Skeletal muscle satellite cell (primary cell): ENCODE measurements at regions not wholly inside any gene's neighbourhood (a gene's known extent, or its start where the extent isn't known, plus 50 kb on each side); places are given as distances from the start of the nearest gene placed in this dataset.

Experiments
- H3K27me3 ChIP-seq: 2 replicates; pipeline ENCODE4 v1.7.0; 2013; ENCODE audit warnings: low read length; ENCODE audit not compliant: control insufficient read depth, insufficient read depth
- H3K36me3 ChIP-seq: 2 replicates; pipeline ENCODE4 v1.7.0; 2013; ENCODE audit warnings: mild to moderate bottlenecking, control low read depth, low read length; ENCODE audit not compliant: insufficient read depth
- H3K4me1 ChIP-seq: 2 replicates; pipeline ENCODE4 v1.7.0; 2013; ENCODE audit warnings: low read length; ENCODE audit not compliant: control insufficient read depth, insufficient read depth
- H3K4me2 ChIP-seq: 2 replicates; pipeline ENCODE4 v1.7.0; 2013; ENCODE audit warnings: mild to moderate bottlenecking, low read length
- H3K4me3 ChIP-seq: 2 replicates; pipeline ENCODE4 v1.7.0; 2013; ENCODE audit warnings: low read length
- H3K9ac ChIP-seq: 2 replicates; pipeline ENCODE4 v1.7.0; 2013; ENCODE audit warnings: mild to moderate bottlenecking, low read depth, low read length, moderate library complexity
- H3K9me3 ChIP-seq: replicated peaks from 2 replicates; pipeline ENCODE4 v1.7.0; 2013; ENCODE audit warnings: mild to moderate bottlenecking, control low read depth, low read length

- Histone ChIP-seq H3K27me3 (peaks cover 30% of the 10 kb centered on the region), H3K4me2 (no peak overlapping the region), H3K4me3 (no peak overlapping the region), H3K4me1 (peaks cover 7% of the 10 kb centered on the region), H3K36me3 (no peaks in the 10 kb centered on the region), H3K9ac (no peak overlapping the region), H3K9me3 (no peaks in the 10 kb centered on the region)
These were observed 173.7 kb downstream of the CARTPT start for GRCh38 chr5:71892641-71893365.

GRCh38 chr5:71893451-71893850 is 174.4 kb downstream of the CARTPT start:
- peaks cover 30% of the 10 kb centered on the region for H3K27me3 ChIP-seq
- peaks cover 7% of the 10 kb centered on the region for H3K4me1 ChIP-seq
- no peak overlapping the region for H3K4me2 ChIP-seq
- no peaks in the 10 kb centered on the region for H3K9me3 ChIP-seq
- H3K36me3 ChIP-seq = no peaks in the 10 kb centered on the region
- no peak overlapping the region for H3K9ac ChIP-seq
- no peak overlapping the region for H3K4me3 ChIP-seq

DNA sequence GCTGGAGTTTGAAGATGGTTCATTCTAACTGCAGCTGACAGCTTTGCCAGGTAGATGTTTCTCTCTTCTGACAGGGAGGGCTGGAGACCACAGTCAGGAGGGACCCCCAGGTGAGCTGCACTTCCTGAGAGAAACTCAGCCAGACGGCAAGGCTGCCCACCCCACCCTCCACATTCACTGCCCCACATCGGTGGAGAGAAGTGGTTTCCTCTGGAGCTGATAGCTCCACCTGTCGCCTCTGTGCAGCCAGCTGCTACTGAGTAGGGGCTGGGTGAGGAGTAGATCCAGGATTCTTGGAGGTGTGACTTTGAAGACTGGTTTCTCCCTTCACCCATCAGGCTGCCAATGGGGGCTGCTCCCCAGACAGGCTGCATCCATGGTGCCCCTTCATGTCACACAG is 175.0 kb downstream of the CARTPT start:
- Histone ChIP-seq H3K4me3 (no peak overlapping the region), H3K36me3 (no peaks in the 10 kb centered on the region), H3K4me1 (peaks cover 7% of the 10 kb centered on the region), H3K9ac (no peak overlapping the region), H3K9me3 (no peaks in the 10 kb centered on the region), H3K27me3 (peaks cover 30% of the 10 kb centered on the region), H3K4me2 (no peak overlapping the region)

GRCh38 chr5:71895546-71895945 is 176.5 kb downstream of the CARTPT start:
- no peaks in the 10 kb centered on the region for H3K36me3 ChIP-seq
- H3K4me1 ChIP-seq = peaks cover 14% of the 10 kb centered on the region
- no peak overlapping the region for H3K4me3 ChIP-seq
- peaks cover 24% of the 10 kb centered on the region for H3K27me3 ChIP-seq
- H3K4me2 ChIP-seq = no peak overlapping the region
- no peaks in the 10 kb centered on the region for H3K9me3 ChIP-seq
- no peak overlapping the region for H3K9ac ChIP-seq

GRCh38 chr5:71899865-71900342 is 180.8 kb downstream of the CARTPT start:
- H3K4me2 ChIP-seq = no peak overlapping the region

GRCh38 chr5:71903808-71904207 is 184.7 kb downstream of the CARTPT start:
- Histone ChIP-seq H3K4me2 (no peak overlapping the region), H3K9me3 (no peaks in the 10 kb centered on the region), H3K4me1 (peaks cover 9% of the 10 kb centered on the region), H3K9ac (no peak overlapping the region), H3K27me3 (no peaks in the 10 kb centered on the region), H3K4me3 (no peak overlapping the region), H3K36me3 (no peaks in the 10 kb centered on the region)

More at GRCh38 chr5:71899865-71900342, 180.8 kb downstream of the CARTPT start:
- Histone ChIP-seq H3K36me3 (no peaks in the 10 kb centered on the region), H3K9ac (no peak overlapping the region), H3K4me3 (no peak overlapping the region), H3K9me3 (no peaks in the 10 kb centered on the region), H3K27me3 (peaks cover 8% of the 10 kb centered on the region), H3K4me1 (peaks cover 9% of the 10 kb centered on the region)

- Histone ChIP-seq H3K36me3 (no peaks in the 10 kb centered on the region), H3K9me3 (no peaks in the 10 kb centered on the region), H3K4me2 (no peak overlapping the region), H3K27me3 (no peaks in the 10 kb centered on the region), H3K4me1 (peaks cover 7% of the 10 kb centered on the region), H3K4me3 (no peak overlapping the region), H3K9ac (no peak overlapping the region)
These were observed 185.8 kb downstream of the CARTPT start for GRCh38 chr5:71904852-71905251.

- Histone ChIP-seq H3K36me3 (no peaks in the 10 kb centered on the region), H3K4me2 (no peak overlapping the region), H3K4me1 (no peaks in the 10 kb centered on the region), H3K9me3 (no peaks in the 10 kb centered on the region), H3K4me3 (no peak overlapping the region), H3K27me3 (no peaks in the 10 kb centered on the region), H3K9ac (no peak overlapping the region)
These were observed 187.0 kb downstream of the CARTPT start for GRCh38 chr5:71905834-71906711.

GRCh38 chr5:71907001-71907588 is 188.0 kb downstream of the CARTPT start:
- no peaks in the 10 kb centered on the region for H3K27me3 ChIP-seq
- no peaks in the 10 kb centered on the region for H3K9me3 ChIP-seq
- no peak overlapping the region for H3K4me3 ChIP-seq
- H3K36me3 ChIP-seq = no peaks in the 10 kb centered on the region
- no peak overlapping the region for H3K9ac ChIP-seq
- H3K4me1 ChIP-seq = no peaks in the 10 kb centered on the region
- H3K4me2 ChIP-seq = no peak overlapping the region

GRCh38 chr5:71907608-71908145 is 188.6 kb downstream of the CARTPT start:
- Histone ChIP-seq H3K9me3 (no peaks in the 10 kb centered on the region), H3K4me1 (no peaks in the 10 kb centered on the region), H3K4me2 (no peak overlapping the region), H3K27me3 (no peaks in the 10 kb centered on the region), H3K4me3 (no peak overlapping the region), H3K36me3 (no peaks in the 10 kb centered on the region), H3K9ac (no peak overlapping the region)

- H3K4me1 ChIP-seq = no peaks in the 10 kb centered on the region
- no peak overlapping the region for H3K4me2 ChIP-seq
- H3K4me3 ChIP-seq = no peak overlapping the region
- H3K9ac ChIP-seq = no peak overlapping the region
- no peaks in the 10 kb centered on the region for H3K9me3 ChIP-seq
- no peaks in the 10 kb centered on the region for H3K36me3 ChIP-seq
- no peaks in the 10 kb centered on the region for H3K27me3 ChIP-seq
These were observed 191.7 kb downstream of the CARTPT start for GRCh38 chr5:71910741-71911140.
